ENCODE measurements at regions not wholly inside any gene's neighbourhood (a gene's known extent, or its start where the extent isn't known, plus 50 kb on each side); places are given as distances from the start of the nearest gene placed in this dataset.

DNA sequence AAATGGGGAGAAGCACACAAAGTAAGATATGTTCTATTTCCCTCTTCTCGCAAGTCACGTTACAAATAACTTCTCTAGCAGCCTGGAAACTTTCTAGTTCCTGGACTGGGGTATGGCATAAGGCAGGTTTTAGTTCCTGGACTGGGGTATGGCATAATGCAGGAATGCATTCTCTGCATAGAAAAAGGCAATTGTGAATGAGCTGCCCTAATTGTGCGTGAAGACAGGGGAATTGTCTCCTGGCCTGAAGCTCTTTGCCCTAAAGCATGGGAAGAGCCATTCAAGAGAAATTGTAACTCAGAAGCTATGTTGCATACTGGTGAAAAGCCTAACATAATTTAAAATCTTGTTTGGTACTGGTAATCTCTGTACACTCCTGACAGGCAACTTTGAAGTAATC lies 54.3 kb upstream of the CBLB start:
- no peak overlapping the region for H3K27ac ChIP-seq
- no peak for TF ChIP-seq CTCF (conservative IDR thresholded peaks at IDR 0.05)
- TF ChIP-seq ZFX (IDR thresholded peaks at IDR 0.05), result no peak

- TF ChIP-seq ZFX (IDR thresholded peaks at IDR 0.05) (no peak), CTCF (conservative IDR thresholded peaks at IDR 0.05) (no peak)
- no peak overlapping the region for H3K27ac ChIP-seq
Observed at GRCh38 chr3:105927741-105928140, 58.9 kb upstream of the CBLB start.

DNA sequence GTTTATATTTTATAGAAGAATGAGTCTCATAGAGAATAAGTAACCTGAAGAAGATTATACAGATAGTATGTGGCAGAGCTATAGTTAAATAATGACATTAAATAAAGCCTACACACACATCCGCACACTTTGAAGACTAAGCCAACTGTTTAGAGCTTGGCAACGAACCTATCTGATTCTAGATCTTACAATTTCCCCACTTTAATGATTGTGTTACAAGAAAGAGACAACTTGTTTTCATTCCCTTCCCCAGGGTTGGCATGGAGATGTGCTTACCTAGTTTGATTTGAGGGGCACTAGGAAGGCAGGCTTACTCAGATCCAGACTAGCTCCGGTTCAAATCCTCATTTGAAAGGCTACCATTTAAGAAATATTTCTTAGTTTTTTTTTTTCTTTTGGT lies 61.9 kb upstream of the CBLB start:
- TF ChIP-seq CTCF (conservative IDR thresholded peaks at IDR 0.05) (no peak), ZFX (IDR thresholded peaks at IDR 0.05) (no peak)
- no peak overlapping the region for H3K27ac ChIP-seq

DNA sequence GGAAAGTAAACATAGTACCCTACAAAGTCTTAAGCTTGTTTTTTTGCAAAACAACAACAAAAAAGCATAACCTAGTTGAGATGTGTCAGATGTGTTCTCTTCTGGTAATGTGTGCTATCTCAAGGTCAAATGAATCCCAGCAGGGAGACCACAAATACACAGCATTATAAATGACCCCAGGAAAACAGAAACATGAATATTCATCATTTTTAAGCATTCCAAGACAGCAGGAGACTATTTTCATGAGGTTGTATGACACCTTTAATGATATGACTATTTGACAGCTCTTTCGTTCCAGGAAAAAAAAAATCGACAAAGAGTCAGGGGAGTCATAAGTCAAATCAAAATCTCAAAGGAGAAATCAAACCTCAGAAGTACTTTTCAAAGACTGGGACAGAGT lies 62.7 kb upstream of the CBLB start:
- no peak for TF ChIP-seq ZFX (IDR thresholded peaks at IDR 0.05)
- H3K27ac ChIP-seq, result no peak overlapping the region

GRCh38 chr3:105933871-105934270 lies 65.1 kb upstream of the CBLB start:
- no peak overlapping the region for H3K27ac ChIP-seq

DNA sequence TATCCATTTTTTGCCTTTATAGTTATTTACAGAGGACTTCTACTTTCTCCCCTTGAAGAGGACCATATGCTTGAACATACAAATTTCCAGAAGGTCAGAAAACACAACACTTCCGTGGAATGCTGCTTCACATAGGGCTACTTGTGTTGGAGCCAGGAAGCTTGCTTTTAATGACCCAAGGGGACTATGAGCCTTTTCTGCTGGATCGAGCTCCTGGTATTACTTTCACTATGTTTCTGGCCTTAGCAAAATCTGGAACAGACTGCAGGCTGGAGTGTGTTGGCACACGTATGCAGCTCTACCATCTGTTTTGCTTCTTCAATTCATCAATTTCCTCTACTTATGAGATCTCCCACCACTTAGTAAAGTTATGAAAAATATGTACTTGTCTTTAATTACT lies 69.3 kb upstream of the CBLB start:
- H3K27ac ChIP-seq, result no peak overlapping the region
- no peak for TF ChIP-seq ZFX (IDR thresholded peaks at IDR 0.05)
- no peak for TF ChIP-seq CTCF (conservative IDR thresholded peaks at IDR 0.05)

More at GRCh38 chr3:105933871-105934270, 65.1 kb upstream of the CBLB start:
- TF ChIP-seq CTCF (conservative IDR thresholded peaks at IDR 0.05) (no peak), ZFX (IDR thresholded peaks at IDR 0.05) (no peak)

GRCh38 chr3:105938806-105939205 lies 70.0 kb upstream of the CBLB start:
- TF ChIP-seq ZFX (IDR thresholded peaks at IDR 0.05) (no peak), CTCF (conservative IDR thresholded peaks at IDR 0.05) (no peak)
- H3K27ac ChIP-seq, result no peak overlapping the region

GRCh38 chr3:105944276-105944675 lies 75.5 kb upstream of the CBLB start:
- TF ChIP-seq ZFX (IDR thresholded peaks at IDR 0.05) (no peak), CTCF (conservative IDR thresholded peaks at IDR 0.05) (no peak)
- no peak overlapping the region for H3K27ac ChIP-seq
